Islet of Langerhans (tissue), 1 donor: ENCODE measurements at regions not wholly inside any gene's neighbourhood (a gene's known extent, or its start where the extent isn't known, plus 50 kb on each side); places are given as distances from the start of the nearest gene placed in this dataset.
A peak's percentile ranks its signal among the peaks of the same experiment; 100 is the strongest.
"Not testable (repeated sequence)": the region's sequence is repeated elsewhere in the genome, so short reads cannot be mapped to it uniquely, and the experiment has no call there.

Source experiments
- FAIRE-seq: peaks from one replicate; lab custom pipeline; 2011; peaks lifted over from hg19 to GRCh38; lab: Jason Lieb, UNC

DNA sequence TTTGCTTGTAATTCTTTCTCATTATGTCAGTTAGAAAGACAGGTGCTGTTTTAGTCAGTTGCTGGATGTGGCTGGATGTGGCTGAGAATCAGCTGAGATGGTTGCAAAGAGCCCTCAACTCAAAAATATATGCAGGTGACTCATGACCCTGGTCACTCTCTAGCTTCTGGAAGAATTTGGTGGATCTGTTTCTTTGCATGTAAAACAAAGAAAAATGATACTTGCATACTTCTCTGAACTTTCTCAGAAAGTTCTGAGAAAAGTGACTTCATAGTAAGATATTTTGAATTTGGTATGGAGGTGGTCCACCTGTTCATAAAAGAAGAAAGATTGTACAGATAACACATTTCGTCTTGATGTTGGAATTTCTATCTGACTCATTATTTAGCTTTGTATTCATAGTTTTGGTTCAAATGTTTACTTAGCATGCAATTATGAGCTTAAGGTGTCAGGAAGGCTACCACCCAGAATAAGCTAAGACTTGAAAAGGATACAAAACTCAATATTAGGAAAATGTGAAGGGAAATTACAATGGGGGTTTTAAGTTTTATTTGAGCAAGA, 163.2 kb upstream of the OLIG3 start:
- FAIRE-seq = no peak

DNA sequence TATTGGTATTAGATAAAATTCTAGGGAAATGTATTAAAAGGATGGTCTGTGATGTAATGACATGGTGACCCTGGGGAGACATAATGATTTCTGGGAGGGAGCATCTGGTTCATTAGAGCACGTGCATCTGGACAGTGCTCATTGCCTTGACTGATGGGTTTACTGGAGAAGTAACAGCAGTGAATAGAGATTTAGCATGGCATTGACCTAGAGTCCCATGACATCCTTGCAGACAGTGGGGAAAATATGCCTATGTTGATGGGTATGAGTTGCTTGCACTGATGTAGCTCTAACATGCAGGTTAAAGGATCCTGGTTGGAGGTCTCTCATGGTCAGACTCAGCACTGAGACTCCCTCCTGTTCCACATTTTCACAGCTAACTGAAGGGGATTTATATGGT, 164.1 kb upstream of the OLIG3 start:
- no peak for FAIRE-seq

DNA sequence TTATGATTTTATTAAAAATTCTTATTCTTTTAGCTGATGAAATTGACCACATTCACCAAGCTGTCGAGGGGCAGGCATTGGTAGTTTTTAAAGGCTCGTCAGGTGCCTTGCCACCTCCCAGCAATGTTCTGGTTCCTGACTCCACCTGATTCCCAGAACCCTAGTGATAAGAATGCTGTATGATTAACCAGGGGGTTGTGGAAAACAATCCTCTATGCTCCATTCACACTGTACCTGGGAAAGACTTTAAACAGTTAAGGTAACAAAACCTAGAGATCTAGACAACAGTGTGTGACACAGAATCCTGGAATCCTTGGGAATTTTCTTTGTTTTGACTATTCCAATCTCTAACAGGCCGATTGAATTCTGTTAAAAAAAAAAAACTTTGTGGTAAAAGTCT, 165.7 kb upstream of the OLIG3 start:
- peak; percentile 41 for FAIRE-seq

DNA sequence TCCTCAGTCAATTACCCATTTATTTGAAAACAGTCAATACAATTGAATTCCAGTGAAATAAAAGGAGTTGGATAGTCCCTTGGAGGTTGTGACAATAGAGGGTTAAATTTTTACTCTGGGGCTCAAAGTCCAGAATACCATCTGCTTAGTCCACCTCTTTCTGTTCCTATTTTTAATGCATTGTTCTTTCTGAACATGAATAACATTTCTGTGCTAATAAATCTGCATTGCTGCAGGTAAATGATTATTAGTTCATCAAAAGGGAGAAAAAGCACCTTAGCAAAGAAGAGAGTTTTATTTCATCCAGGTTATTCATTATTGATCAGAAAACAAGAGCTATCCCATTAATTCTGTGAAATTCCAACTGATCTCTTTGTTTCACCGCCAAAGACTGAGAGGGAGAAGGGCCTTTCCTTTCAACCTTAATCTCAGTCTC, 166.1 kb upstream of the OLIG3 start:
- FAIRE-seq = no peak

GRCh38 chr6:137661601-137662000, 167.4 kb upstream of the OLIG3 start:
- FAIRE-seq = no peak

DNA sequence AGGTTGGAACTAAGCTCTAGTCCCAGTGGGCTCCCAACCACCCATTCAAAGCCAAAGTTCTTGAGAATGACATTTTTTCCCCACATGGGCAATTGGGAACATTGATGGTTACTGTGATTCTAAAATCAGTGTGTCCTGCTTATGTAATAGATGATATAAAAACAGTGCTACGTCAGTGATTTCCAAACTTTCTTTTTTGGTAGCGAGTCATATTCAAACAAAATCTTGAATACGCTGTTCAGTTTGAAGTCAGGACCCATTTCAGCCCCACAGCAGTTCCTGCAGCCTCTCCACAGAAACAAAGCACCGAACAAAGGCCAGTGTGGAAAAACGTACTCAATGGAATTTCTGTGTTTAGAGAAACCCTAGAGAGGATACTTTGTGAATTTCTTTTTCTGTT, 170.0 kb upstream of the OLIG3 start:
- FAIRE-seq = no peak

DNA sequence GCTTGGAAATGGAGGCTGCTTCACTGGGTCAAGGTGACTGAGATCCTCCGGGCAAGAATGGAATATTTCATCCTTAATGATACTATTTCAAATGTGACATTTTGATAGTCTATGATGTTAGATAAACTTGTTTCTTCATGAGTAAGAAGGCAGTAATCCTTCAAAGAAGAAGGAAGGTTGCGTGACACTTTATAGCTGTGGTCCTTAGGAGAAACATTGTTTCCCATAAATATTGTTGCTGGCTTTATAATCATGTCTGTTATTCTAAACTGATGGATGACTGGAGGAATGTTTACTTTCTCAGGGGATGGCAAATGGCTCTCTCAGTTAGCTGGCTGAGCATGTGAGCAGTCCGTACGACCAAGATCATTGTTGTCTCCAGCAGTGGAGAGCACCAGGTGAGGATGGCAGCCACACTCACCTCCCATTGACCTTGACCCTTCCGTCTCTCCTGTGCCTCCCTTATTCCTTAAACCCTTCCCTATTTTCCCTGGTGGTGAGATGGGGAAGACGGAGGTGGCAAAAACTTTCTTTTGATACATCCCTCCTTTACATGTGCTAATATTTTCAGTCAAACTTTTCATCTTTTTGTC, 171.2 kb upstream of the OLIG3 start:
- no peak for FAIRE-seq

GRCh38 chr6:137666202-137666774, 172.1 kb upstream of the OLIG3 start:
- no peak for FAIRE-seq

DNA sequence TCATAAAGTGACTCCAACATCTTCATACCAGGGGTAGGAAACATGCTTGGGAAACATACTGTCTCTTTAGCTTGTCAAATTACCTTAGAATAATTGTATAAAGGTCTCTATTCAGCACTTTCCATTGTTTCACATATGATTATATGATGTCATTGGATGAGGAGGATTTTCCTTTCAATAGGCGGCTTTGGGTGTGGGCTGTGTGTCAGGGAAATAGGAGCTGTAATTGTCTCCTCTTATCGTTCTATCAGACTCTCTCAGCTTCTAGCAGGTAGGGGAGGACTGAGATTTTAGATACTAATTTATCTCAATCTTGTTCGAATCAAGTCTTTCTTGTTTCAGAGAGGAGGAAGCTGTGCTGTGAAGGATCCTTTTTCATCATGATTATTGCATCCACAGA, 179.4 kb upstream of the OLIG3 start:
- no peak for FAIRE-seq

GRCh38 chr6:137676888-137677287, 182.7 kb upstream of the OLIG3 start:
- FAIRE-seq = no peak

GRCh38 chr6:137677709-137678108, 183.5 kb upstream of the OLIG3 start:
- FAIRE-seq = no peak

DNA sequence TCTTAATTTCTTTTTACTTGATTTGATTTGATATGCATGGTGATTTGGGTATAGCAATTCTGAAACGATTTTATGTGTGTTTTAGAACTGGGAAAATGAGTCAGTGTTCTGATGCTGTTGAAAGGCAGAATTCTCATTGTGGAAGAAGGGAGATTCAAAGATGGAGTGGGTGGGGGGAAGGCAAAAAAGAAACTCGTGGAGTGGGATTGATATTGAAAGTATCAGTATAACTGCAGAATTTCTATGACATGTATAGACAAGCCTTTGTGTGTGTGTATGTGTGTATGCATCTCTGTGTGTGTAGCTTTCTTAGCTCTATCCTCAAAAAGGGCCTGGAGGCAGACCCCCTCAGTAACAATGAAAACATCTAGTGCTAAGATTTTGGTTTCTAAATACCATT, 184.3 kb upstream of the OLIG3 start:
- no peak for FAIRE-seq

- FAIRE-seq = peak; percentile 43
Observed at GRCh38 chr6:137680705-137681346, 186.2 kb upstream of the TNFAIP3 start.

- no peak for FAIRE-seq
Observed at GRCh38 chr6:137681445-137682009, 185.5 kb upstream of the TNFAIP3 start.

- not testable (repeated sequence) for FAIRE-seq
Observed at GRCh38 chr6:137682658-137683057, 184.4 kb upstream of the TNFAIP3 start.

DNA sequence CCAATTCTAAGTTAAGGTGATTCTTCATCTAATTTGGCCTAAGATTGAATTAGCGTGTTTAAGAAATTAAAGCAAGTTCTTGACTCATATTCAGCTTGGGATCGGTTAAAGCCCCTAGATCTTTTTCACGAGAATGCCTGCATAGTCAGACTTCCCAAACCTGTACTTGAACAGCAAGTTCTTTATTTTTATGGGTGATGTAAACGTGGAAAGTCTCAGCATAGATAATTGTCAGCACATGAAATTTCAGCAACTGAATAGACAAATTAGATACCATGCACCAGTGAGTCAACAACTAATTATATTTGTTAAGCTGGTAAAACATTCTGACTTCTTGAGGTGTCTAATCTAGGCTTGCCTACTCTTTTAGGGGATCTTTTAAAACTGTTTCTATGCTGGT, 183.1 kb upstream of the TNFAIP3 start:
- no peak for FAIRE-seq

GRCh38 chr6:137685798-137686375, 181.2 kb upstream of the TNFAIP3 start:
- FAIRE-seq = no peak

- FAIRE-seq = no peak
Observed at GRCh38 chr6:137687818-137688217, 179.2 kb upstream of the TNFAIP3 start.

- FAIRE-seq = no peak
Observed at GRCh38 chr6:137688230-137688971, 178.7 kb upstream of the TNFAIP3 start.

DNA sequence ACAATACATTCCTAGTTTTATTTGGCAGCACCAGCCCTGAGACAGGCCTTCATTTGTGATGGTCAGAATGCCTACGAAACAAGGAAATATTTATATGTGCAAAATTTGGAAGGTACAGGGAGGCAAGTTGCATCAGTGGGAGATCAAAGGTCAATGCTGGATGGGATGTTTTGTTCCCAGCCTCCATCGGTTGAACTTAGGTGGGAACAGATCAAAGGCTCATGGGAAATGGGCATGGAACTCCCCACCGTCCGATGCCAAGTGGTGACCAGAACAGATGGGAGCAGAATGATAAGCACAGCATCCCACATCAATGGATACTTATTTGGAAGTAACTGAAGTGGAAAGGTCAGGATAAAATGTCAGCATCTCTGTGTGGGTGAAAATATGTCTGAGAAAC, 177.7 kb upstream of the TNFAIP3 start:
- no peak for FAIRE-seq

GRCh38 chr6:137690034-137690433, 177.0 kb upstream of the TNFAIP3 start:
- FAIRE-seq = no peak

- no peak for FAIRE-seq
Observed at GRCh38 chr6:137690721-137691120, 176.3 kb upstream of the TNFAIP3 start.
